HG02571 (cell line): ENCODE measurements at regions not wholly inside any gene's neighbourhood (a gene's known extent, or its start where the extent isn't known, plus 50 kb on each side); places are given as distances from the start of the nearest gene placed in this dataset.

ENCODE experiments used
- ATAC-seq: cut with Tn5 transposase; IDR thresholded peaks from one replicate; pipeline ENCODE4 v1.9.1; 2021; ENCODE audit warnings: mild to moderate bottlenecking, moderate library complexity; ENCODE audit not compliant: unreplicated experiment

- no peak for ATAC-seq
These were observed 108.2 kb upstream of the UQCRFS1 start for GRCh38 chr19:29321116-29321515.

- no peak for ATAC-seq
These were observed 110.1 kb upstream of the UQCRFS1 start for GRCh38 chr19:29323021-29323430.

GRCh38 chr19:29323440-29324290 lies 110.7 kb upstream of the UQCRFS1 start:
- no peak for ATAC-seq

- ATAC-seq: no peak
These were observed 111.3 kb upstream of the UQCRFS1 start for GRCh38 chr19:29324291-29324680.

GRCh38 chr19:29324717-29325116 lies 111.8 kb upstream of the UQCRFS1 start:
- ATAC-seq: no peak

GRCh38 chr19:29325241-29325975 lies 112.5 kb upstream of the UQCRFS1 start:
- ATAC-seq: no peak

GRCh38 chr19:29326351-29326750 lies 113.4 kb upstream of the UQCRFS1 start:
- ATAC-seq: no peak

GRCh38 chr19:29326849-29327840 lies 114.2 kb upstream of the UQCRFS1 start:
- ATAC-seq: no peak

GRCh38 chr19:29328586-29328985 lies 115.6 kb upstream of the UQCRFS1 start:
- no peak for ATAC-seq

GRCh38 chr19:29329460-29330134 lies 116.6 kb upstream of the UQCRFS1 start:
- ATAC-seq: no peak

GRCh38 chr19:29336425-29336824 lies 123.5 kb upstream of the UQCRFS1 start:
- no peak for ATAC-seq

- no peak for ATAC-seq
These were observed 124.1 kb upstream of the UQCRFS1 start for GRCh38 chr19:29337029-29337428.

- no peak for ATAC-seq
These were observed 125.5 kb upstream of the UQCRFS1 start for GRCh38 chr19:29338480-29338879.

- no peak for ATAC-seq
These were observed 129.8 kb upstream of the UQCRFS1 start for GRCh38 chr19:29342721-29343120.

- ATAC-seq: no peak
These were observed 151.3 kb upstream of the UQCRFS1 start for GRCh38 chr19:29364224-29364726.

- ATAC-seq: no peak
These were observed 152.0 kb upstream of the UQCRFS1 start for GRCh38 chr19:29364999-29365398.

- no peak for ATAC-seq
These were observed 153.0 kb upstream of the UQCRFS1 start for GRCh38 chr19:29365836-29366417.

- ATAC-seq: no peak
These were observed 153.8 kb upstream of the UQCRFS1 start for GRCh38 chr19:29366757-29367156.

- no peak for ATAC-seq
These were observed 154.9 kb upstream of the UQCRFS1 start for GRCh38 chr19:29367791-29368222.

- ATAC-seq: no peak
These were observed 155.5 kb upstream of the VSTM2B start for GRCh38 chr19:29370276-29370675.
